SH-SY5Y (cell line): ENCODE measurements at regions not wholly inside any gene's neighbourhood (a gene's known extent, or its start where the extent isn't known, plus 50 kb on each side); places are given as distances from the start of the nearest gene placed in this dataset.

Experiments
- GATA2 ChIP-seq: IDR thresholded peaks from 2 replicates; pipeline ENCODE4 v1.6.1; 2011; ENCODE audit warnings: mild to moderate bottlenecking, low read depth, low read length
- GATA3 ChIP-seq: IDR thresholded peaks from 2 replicates; pipeline ENCODE4 v1.6.1; 2011; ENCODE audit warnings: low read depth, mild to moderate bottlenecking, low read length, moderate library complexity

DNA sequence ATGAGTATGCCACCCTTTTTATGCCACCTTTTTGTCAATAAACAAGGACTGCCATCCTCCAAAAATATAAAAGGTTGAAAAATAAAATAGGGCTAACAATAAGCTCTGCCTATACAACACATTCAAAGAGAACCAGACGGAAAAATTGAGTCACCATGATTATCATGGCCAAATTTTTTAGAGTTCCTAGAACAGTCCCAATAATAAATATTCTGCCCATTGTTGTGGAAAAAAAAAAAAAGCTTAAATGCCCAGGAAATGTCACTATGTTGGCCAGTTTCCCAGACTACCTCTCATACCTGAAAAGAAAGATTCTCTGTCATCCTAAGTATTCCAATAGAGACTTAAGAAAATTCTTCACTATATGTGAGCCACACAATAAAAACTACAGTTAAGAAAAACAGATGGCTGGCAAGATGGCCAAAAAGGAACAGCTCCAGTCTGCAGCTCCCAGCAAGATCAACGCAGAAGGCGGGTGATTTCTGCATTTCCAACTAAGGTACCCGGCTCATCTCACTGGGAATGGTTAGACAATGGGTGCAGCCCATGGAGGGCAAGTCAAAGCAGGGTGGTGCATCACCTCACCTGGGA, 149.0 kb downstream of the TMEM161B start:
- TF ChIP-seq GATA3, result no peak
- no peak for TF ChIP-seq GATA2
